Prostate gland (tissue), 2 donors: ENCODE measurements at regions not wholly inside any gene's neighbourhood (a gene's known extent, or its start where the extent isn't known, plus 50 kb on each side); places are given as distances from the start of the nearest gene placed in this dataset.

Experiments used
- DNase-seq: peaks from one replicate; pipeline ENCODE4 v3.0.0-alpha.2; 2019; ENCODE audit warnings: low spot score
- H3K27ac ChIP-seq, 2 donors: fragments of 200-600 bp; sonication (generic); 2 replicates each; pipeline ENCODE4 v1.5.1; 2017 to 2019
- H3K27me3 ChIP-seq: fragments of 200-600 bp; sonication (generic); replicated peaks from 2 replicates; pipeline ENCODE4 v1.5.1; 2019; ENCODE audit not compliant: insufficient read depth
- H3K36me3 ChIP-seq, 2 donors: fragments of 200-600 bp; sonication (generic); 1 replicate in 1 of 2; 2 replicates in 1 of 2; pipeline versions ENCODE4 v1.5.1 to v1.8.1; 2017 to 2019
- H3K4me1 ChIP-seq: fragments of 200-600 bp; sonication (generic); replicated peaks from 2 replicates; pipeline ENCODE4 v1.5.1; 2019
- H3K4me3 ChIP-seq, 2 donors: fragments of 200-600 bp; sonication (generic); 2 replicates each; pipeline ENCODE4 v1.5.1; 2017 to 2019
- H3K9me3 ChIP-seq: fragments of 200-600 bp; sonication (generic); 2 replicates; pipeline ENCODE4 v1.5.1; 2017
- POLR2A ChIP-seq: fragments of 450-650 bp; IDR thresholded peaks from one replicate; pipeline ENCODE4 v1.6.1; 2016; ENCODE audit warnings: antibody characterized with exemption, mild to moderate bottlenecking
- POLR2AphosphoS5 ChIP-seq: sonication (generic); formaldehyde crosslinking; IDR thresholded peaks from one replicate; pipeline ENCODE4 v1.6.1; 2017; ENCODE audit warnings: antibody characterized with exemption
- WGBS: methylation state at CpG from one replicate; pipeline ENCODE4 v1.1.5; 2018; 5-methylcytosine and 5-hydroxymethylcytosine counted together
- intact Hi-C: fragments of 100-400 bp; cut with DNase I; formaldehyde crosslinking; loops from one replicate; pipeline ENCODE4 v1.14.2; 2022
- TF ChIP-seq, protein P1 (sequence below), 4 experiments: fragments of 200-600 bp in 2 of 4; fragments of 450-650 bp in 2 of 4; sonication (generic) in 2 of 4; IDR thresholded peaks; 1 replicate in 3 of 4; 2 replicates in 1 of 4; pipeline ENCODE4 v1.5.1; 2016 to 2019; ENCODE audit warnings: antibody characterized with exemption in 4 of 4, mild to moderate bottlenecking in 2 of 4, moderate library complexity in 2 of 4

DNA sequence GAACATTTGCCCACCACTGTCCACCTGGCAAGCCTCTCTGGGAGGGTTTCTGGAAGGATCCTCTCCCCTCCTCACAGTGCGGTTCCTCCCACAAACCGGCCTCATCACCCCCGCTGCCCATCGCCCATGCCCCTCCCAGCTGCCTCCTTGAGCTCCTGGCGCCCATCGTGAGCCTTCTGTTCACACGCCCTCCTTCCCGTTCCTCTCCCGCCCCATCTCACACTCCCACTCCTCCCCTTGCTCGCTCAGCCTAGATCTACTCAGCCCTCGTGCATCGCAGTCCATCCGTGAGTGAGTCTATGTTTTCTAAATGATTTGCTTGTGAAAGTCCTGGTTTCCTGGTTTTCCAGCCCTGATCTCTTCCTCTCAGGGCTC lies 119.1 kb upstream of the C1orf174 start:
- no peak for DNase-seq
- Histone ChIP-seq H3K27ac (no peak overlapping the region), H3K36me3 (no peaks in the 10 kb centered on the region), H3K4me1 (no peaks in the 10 kb centered on the region), H3K4me3 (no peak overlapping the region), H3K9me3 (no peaks in the 10 kb centered on the region), H3K27me3 (peaks cover 6% of the 10 kb centered on the region)
- WGBS, result 71% methylated on average over 13 of the region's 13 CpGs
- TF ChIP-seq POLR2A, result no peak
- no peak for TF ChIP-seq POLR2AphosphoS5
- TF ChIP-seq, protein P1, sequence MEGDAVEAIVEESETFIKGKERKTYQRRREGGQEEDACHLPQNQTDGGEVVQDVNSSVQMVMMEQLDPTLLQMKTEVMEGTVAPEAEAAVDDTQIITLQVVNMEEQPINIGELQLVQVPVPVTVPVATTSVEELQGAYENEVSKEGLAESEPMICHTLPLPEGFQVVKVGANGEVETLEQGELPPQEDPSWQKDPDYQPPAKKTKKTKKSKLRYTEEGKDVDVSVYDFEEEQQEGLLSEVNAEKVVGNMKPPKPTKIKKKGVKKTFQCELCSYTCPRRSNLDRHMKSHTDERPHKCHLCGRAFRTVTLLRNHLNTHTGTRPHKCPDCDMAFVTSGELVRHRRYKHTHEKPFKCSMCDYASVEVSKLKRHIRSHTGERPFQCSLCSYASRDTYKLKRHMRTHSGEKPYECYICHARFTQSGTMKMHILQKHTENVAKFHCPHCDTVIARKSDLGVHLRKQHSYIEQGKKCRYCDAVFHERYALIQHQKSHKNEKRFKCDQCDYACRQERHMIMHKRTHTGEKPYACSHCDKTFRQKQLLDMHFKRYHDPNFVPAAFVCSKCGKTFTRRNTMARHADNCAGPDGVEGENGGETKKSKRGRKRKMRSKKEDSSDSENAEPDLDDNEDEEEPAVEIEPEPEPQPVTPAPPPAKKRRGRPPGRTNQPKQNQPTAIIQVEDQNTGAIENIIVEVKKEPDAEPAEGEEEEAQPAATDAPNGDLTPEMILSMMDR (IDR thresholded peaks at IDR 0.05), result no peak
- intact Hi-C loops, result no loop called here

DNA sequence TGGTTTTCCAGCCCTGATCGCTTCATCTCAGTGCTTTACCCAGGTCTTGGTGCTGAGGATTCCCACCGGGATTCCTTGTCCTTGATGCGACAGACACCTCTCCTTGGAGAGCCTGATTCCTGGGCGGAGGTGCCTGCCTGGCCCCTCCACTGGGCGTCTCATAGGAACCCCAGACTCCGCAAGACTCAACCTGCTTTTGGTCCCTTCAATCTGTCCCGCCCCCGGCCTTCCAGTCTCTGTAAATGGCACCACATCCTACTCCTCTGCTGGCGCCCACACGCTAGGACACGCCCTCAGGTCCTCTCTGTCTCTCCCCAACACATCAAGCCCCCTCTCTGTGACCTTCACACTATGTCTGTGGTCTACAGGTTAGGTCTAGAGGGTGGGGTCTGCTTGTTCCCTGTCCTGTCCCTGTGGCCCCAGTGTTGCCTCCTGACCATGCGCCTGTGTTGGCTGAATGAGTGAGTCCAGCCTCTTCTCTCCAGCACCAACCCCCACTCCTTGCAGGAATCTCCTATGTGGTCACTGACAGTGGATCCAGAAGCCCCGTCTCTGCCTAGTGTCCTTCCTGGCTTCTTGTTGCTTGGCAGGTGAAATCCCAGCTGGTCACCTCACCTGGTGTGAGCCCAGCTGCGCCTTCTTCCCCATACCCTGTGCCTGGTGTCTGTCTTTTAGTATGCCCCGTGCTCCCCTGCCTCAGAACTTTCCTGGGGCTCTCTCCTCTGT lies 119.7 kb upstream of the C1orf174 start:
- Histone ChIP-seq H3K9me3 (no peaks in the 10 kb centered on the region), H3K4me3 (no peak overlapping the region), H3K36me3 (no peaks in the 10 kb centered on the region), H3K27ac (no peak overlapping the region), H3K4me1 (no peaks in the 10 kb centered on the region), H3K27me3 (peaks cover 6% of the 10 kb centered on the region)
- 73% methylated on average over 15 of the region's 15 CpGs for whole genome bisulfite sequencing
- TF ChIP-seq, protein P1 (IDR thresholded peaks at IDR 0.05), result no peak
- TF ChIP-seq POLR2A (no peak), POLR2AphosphoS5 (no peak)
- intact Hi-C loops, result no loop called here
- no peak for DNase-seq

DNA sequence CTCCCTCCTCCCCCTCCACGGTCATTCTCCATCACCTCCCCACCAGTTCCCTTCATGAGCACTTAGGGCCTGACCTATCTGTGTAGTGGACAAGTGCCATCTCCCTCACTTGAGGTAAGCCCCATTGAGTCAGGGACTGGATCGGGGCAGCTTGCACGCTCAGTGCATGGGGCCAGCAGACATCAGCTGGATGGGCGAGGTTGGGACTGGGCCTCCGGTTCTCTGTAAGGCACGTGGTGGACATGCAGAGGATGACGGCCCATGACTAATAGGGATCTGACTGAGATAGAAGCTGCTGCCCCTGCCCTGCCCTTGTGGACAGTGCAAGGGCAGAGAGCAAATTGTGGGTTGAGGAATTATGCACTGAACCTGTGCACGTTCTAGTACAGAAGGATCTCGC lies 120.4 kb upstream of the C1orf174 start:
- intact Hi-C loops, result no loop called here
- Histone ChIP-seq H3K4me3 (no peak overlapping the region), H3K27me3 (peaks cover 6% of the 10 kb centered on the region), H3K9me3 (no peaks in the 10 kb centered on the region), H3K4me1 (no peaks in the 10 kb centered on the region), H3K27ac (no peak overlapping the region), H3K36me3 (no peaks in the 10 kb centered on the region)
- TF ChIP-seq POLR2A (no peak), POLR2AphosphoS5 (no peak)
- TF ChIP-seq, protein P1 (IDR thresholded peaks at IDR 0.05), result no peak
- 65% methylated on average over 9 of the region's 9 CpGs for WGBS
- DNase-seq, result no peak

DNA sequence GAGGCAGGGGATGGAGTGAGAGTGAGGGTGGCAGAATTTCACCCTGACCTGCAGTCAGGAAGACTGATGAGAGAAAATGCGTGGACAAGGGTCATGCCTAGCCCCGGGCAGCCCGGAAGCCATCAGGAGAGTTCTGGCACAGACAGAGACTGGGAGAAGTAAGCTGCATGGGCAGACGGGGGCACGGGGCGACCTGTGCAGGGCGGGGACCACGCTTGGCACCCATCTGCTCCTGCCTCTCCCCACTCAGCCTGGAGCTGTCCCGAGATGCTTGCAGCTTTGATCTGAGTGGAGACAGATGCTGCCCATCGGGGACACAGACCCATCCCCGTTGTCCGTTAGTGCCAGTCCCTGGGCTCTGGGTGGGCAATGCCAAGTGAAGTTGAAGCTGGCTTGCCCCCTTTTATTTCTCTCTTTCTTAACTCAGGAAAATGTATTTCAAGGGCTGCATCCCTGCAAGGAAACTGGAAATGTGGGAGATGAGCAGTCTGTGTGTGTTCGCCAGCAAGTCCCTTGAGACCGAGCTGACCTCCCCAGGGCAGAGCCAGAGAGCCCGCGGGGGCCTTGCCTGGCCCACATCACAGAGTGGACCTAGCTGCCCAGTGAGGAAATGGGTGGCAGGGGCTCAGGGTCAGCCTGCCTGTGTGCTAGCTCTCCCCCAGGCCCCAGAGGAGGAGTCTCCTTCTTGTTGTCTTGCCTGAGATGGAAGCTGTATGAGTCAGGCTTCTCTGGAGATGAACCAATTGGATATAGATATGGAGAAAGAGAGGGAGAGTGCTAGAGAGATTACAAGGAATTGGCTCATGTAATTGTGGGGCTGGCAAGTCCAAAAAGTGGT lies 121.3 kb upstream of the C1orf174 start:
- intact Hi-C loops, result no loop called here
- H3K4me1 ChIP-seq, result no peaks in the 10 kb centered on the region
- DNase-seq, result no peak
- no peaks in the 10 kb centered on the region for H3K9me3 ChIP-seq
- no peak overlapping the region for H3K4me3 ChIP-seq
- TF ChIP-seq POLR2A (no peak), POLR2AphosphoS5 (no peak)
- TF ChIP-seq, protein P1 (IDR thresholded peaks at IDR 0.05), result no peak
- 86% methylated on average over 16 of the region's 16 CpGs for WGBS
- H3K36me3 ChIP-seq, result no peaks in the 10 kb centered on the region
- H3K27me3 ChIP-seq, result peaks cover 6% of the 10 kb centered on the region
- H3K27ac ChIP-seq, result no peak overlapping the region

DNA sequence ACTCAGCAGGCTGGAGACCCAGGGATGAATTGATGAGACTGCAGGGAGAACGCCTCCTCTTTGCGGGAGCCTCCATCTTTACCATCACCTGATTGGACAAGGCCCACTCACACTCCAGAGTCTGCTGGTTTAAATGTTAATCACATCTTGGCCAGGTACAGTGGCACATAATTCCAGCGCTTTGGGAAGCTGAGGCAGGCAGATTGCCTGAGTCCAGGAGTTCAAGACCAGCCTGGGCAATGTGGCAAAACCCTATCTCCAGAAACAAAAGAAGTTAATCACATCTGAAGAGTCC lies 121.8 kb upstream of the C1orf174 start:
- TF ChIP-seq POLR2A, result no peak
- TF ChIP-seq POLR2AphosphoS5, result no peak
- TF ChIP-seq, protein P1 (IDR thresholded peaks at IDR 0.05), result no peak
- Histone ChIP-seq H3K27ac (no peak overlapping the region), H3K36me3 (no peaks in the 10 kb centered on the region), H3K27me3 (peaks cover 6% of the 10 kb centered on the region), H3K4me3 (no peak overlapping the region), H3K9me3 (no peaks in the 10 kb centered on the region), H3K4me1 (no peaks in the 10 kb centered on the region)
- intact Hi-C loops, result no loop called here
- DNase-seq, result no peak
- WGBS, result 88% methylated on average over 3 of the region's 3 CpGs
